ENCODE measurements at regions not wholly inside any gene's neighbourhood (a gene's known extent, or its start where the extent isn't known, plus 50 kb on each side); places are given as distances from the start of the nearest gene placed in this dataset.

DNA sequence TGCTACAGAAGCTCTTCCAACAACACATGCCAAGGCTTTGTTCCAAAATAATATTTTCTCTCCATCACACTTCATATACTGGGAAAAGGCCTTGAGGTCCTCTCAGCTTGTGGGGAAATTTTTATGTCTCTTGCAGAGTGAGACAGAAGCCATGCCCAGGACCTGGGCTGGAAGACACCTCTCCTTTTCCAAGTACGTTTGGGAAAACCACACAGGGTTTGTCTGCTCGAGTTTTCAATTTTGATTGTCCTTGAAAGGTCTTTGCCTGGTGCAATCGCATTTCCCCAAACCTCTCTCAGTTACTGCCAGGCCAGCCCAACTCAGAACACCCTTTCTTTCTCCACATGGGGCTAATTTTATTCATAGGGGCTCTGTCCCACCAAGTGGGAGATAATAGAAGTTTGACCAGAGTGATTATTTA lies 272.2 kb downstream of the OSR1 start:
- intact Hi-C loops (cut with micrococcal nuclease) = no loop called here
- no peak for DNase-seq
- H3K4me2 ChIP-seq (replicated peaks; ENCODE audit: extremely low read depth, low read length, poor library complexity, severe bottlenecking) = no peak overlapping the region
- TF ChIP-seq, protein P1, sequence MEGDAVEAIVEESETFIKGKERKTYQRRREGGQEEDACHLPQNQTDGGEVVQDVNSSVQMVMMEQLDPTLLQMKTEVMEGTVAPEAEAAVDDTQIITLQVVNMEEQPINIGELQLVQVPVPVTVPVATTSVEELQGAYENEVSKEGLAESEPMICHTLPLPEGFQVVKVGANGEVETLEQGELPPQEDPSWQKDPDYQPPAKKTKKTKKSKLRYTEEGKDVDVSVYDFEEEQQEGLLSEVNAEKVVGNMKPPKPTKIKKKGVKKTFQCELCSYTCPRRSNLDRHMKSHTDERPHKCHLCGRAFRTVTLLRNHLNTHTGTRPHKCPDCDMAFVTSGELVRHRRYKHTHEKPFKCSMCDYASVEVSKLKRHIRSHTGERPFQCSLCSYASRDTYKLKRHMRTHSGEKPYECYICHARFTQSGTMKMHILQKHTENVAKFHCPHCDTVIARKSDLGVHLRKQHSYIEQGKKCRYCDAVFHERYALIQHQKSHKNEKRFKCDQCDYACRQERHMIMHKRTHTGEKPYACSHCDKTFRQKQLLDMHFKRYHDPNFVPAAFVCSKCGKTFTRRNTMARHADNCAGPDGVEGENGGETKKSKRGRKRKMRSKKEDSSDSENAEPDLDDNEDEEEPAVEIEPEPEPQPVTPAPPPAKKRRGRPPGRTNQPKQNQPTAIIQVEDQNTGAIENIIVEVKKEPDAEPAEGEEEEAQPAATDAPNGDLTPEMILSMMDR (IDR thresholded peaks at IDR 0.05) = no peak
- H4K20me1 ChIP-seq (ENCODE audit: insufficient read depth, low read length) = no peaks in the 10 kb centered on the region
- Mint-ChIP-seq H3K36me3 (no peaks in the 10 kb centered on the region), H3K4me1 (no peaks in the 10 kb centered on the region), H3K27me3 (ENCODE audit: low read depth in 3 of 3) (peaks cover 0 to 2% (median 0%) of the 10 kb centered on the region in 3 donors), H3K4me3 (no peak overlapping the region), H3K27ac (no peak overlapping the region), H3K9me3 (peaks cover 4 to 15% (median 7%) of the 10 kb centered on the region in 7 donors)
- H3K27me3 ChIP-seq (ENCODE audit: control insufficient read depth in 2 of 2, insufficient read depth in 2 of 2, low read length in 2 of 2) = no peaks in the 10 kb centered on the region
- peaks cover 0 to 9% of the 10 kb centered on the region in 2 donors for H3K9me3 ChIP-seq (replicated peaks in 1 of 2; ENCODE audit: control insufficient read depth in 1 of 2, insufficient read depth in 1 of 2, low read length in 2 of 2)
- H3K4me3 ChIP-seq (replicated peaks in 1 of 3; ENCODE audit: low read depth in 2 of 3, low read length in 3 of 3) = no peak overlapping the region
- no peaks in the 10 kb centered on the region for H3K36me3 ChIP-seq (replicated peaks in 1 of 2; ENCODE audit: control insufficient read depth in 1 of 2, insufficient read depth in 2 of 2, low read length in 2 of 2)
- 77% methylated on average over 2 of the region's 3 CpGs for WGBS (ENCODE audit: insufficient coverage)
- no peak overlapping the region for H3K27ac ChIP-seq (ENCODE audit: low read depth in 1 of 2, low read length in 2 of 2)
- no peaks in the 10 kb centered on the region for H3K4me1 ChIP-seq (ENCODE audit: control insufficient read depth in 1 of 2, insufficient read depth in 2 of 2, low read length in 2 of 2)
- no peak overlapping the region for H2AFZ ChIP-seq (ENCODE audit: insufficient read depth, low read depth, low read length, poor library complexity, severe bottlenecking)
- H3K9ac ChIP-seq (ENCODE audit: insufficient read depth, low read length, poor library complexity, severe bottlenecking) = no peak overlapping the region
- no peaks in the 10 kb centered on the region for H3K79me2 ChIP-seq (ENCODE audit: insufficient read depth, low read length)

DNA sequence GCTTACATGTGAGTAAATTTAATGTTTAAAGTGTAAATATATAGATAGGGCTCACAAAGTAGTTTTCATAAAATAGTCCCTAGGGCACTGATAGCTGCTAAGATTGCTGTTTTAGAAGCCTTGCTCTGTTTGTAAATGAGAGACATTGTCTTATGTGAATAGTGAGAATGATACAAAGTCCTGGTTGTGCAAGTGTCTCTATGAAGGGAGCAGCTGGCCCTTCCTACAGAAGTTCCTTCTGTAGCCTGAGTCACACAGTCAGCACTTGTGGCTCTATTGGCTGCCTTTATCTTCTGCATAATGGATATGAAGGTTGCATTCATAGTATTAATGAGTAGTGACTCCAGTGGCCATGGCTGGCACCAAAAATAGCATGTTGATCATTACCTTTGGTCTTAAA lies 279.7 kb downstream of the OSR1 start:
- H3K9me3 Mint-ChIP-seq = peaks cover 2 to 8% (median 6%) of the 10 kb centered on the region in 7 donors
- Histone ChIP-seq H4K20me1 (ENCODE audit: insufficient read depth, low read length) (no peaks in the 10 kb centered on the region), H3K4me2 (replicated peaks; ENCODE audit: extremely low read depth, low read length, poor library complexity, severe bottlenecking) (no peak overlapping the region), H3K27ac (ENCODE audit: low read depth in 1 of 2, low read length in 2 of 2) (no peak overlapping the region), H2AFZ (ENCODE audit: insufficient read depth, low read depth, low read length, poor library complexity, severe bottlenecking) (no peak overlapping the region), H3K4me1 (ENCODE audit: control insufficient read depth in 1 of 2, insufficient read depth in 2 of 2, low read length in 2 of 2) (no peaks in the 10 kb centered on the region), H3K9ac (ENCODE audit: insufficient read depth, low read length, poor library complexity, severe bottlenecking) (no peak overlapping the region), H3K4me3 (replicated peaks in 1 of 3; ENCODE audit: low read depth in 2 of 3, low read length in 3 of 3) (no peak overlapping the region), H3K79me2 (ENCODE audit: insufficient read depth, low read length) (no peaks in the 10 kb centered on the region), H3K36me3 (replicated peaks in 1 of 2; ENCODE audit: control insufficient read depth in 1 of 2, insufficient read depth in 2 of 2, low read length in 2 of 2) (no peaks in the 10 kb centered on the region), H3K9me3 (replicated peaks in 1 of 2; ENCODE audit: control insufficient read depth in 1 of 2, insufficient read depth in 1 of 2, low read length in 2 of 2) (peaks cover under 1 to 3% of the 10 kb centered on the region in 2 donors), H3K27me3 (ENCODE audit: control insufficient read depth in 2 of 2, insufficient read depth in 2 of 2, low read length in 2 of 2) (no peaks in the 10 kb centered on the region)
- H3K27ac Mint-ChIP-seq = no peak overlapping the region
- no peak overlapping the region for H3K4me3 Mint-ChIP-seq
- no peaks in the 10 kb centered on the region for H3K4me1 Mint-ChIP-seq
- H3K36me3 Mint-ChIP-seq = no peaks in the 10 kb centered on the region
- intact Hi-C loops (cut with micrococcal nuclease) = no loop called here
- DNase-seq = no peak
- H3K27me3 Mint-ChIP-seq (ENCODE audit: low read depth in 3 of 3) = peaks cover 0 to 2% (median 0%) of the 10 kb centered on the region in 3 donors
- TF ChIP-seq, protein P1 (IDR thresholded peaks at IDR 0.05) = no peak

All from CD14-positive monocyte (primary cell).